Sigmoid colon (tissue), 6 donors: ENCODE measurements at regions not wholly inside any gene's neighbourhood (a gene's known extent, or its start where the extent isn't known, plus 50 kb on each side); places are given as distances from the start of the nearest gene placed in this dataset.

Experiments used
- DNase-seq: peaks from one replicate; pipeline ENCODE4 v3.0.0-alpha.2; 2019
- H3K27ac ChIP-seq, 4 donors: fragments of 200-600 bp; sonication (generic); one replicate each; pipeline ENCODE4 v1.5.1; 2016 to 2019; ENCODE audit warnings: mild to moderate bottlenecking in 1 of 4
- H3K27me3 ChIP-seq, 3 donors: fragments of 200-600 bp; sonication (generic); one replicate each; pipeline ENCODE4 v1.5.1; 2019; ENCODE audit warnings: mild to moderate bottlenecking in 1 of 3
- H3K36me3 ChIP-seq, 4 donors: fragments of 200-600 bp; sonication (generic); one replicate each; pipeline ENCODE4 v1.5.1; 2016 to 2019
- H3K4me1 ChIP-seq, 4 donors: fragments of 200-600 bp; sonication (generic); one replicate each; pipeline ENCODE4 v1.5.1; 2017 to 2019
- H3K4me3 ChIP-seq, 4 donors: fragments of 200-600 bp; sonication (generic); one replicate each; pipeline ENCODE4 v1.5.1; 2017 to 2019; ENCODE audit warnings: mild to moderate bottlenecking in 2 of 4, moderate library complexity in 1 of 4
- H3K9me3 ChIP-seq, 4 donors: fragments of 200-600 bp in 3 of 4; sonication (generic) in 3 of 4; one replicate each; pipeline versions ENCODE4 v1.5.1 to v1.6.1; 2013 to 2019
- CTCF ChIP-seq, 4 experiments: fragments of 450-650 bp in 3 of 4; fragments of 200-600 bp in 1 of 4; IDR thresholded peaks; one replicate each; pipeline ENCODE4 v1.5.1; 2016 to 2019; ENCODE audit warnings: antibody characterized with exemption in 4 of 4, mild to moderate bottlenecking in 3 of 4, moderate library complexity in 2 of 4
- EP300 ChIP-seq, 4 donors: sonication (generic); formaldehyde crosslinking; IDR thresholded peaks; one replicate each; pipeline ENCODE4 v1.6.1; 2017; ENCODE audit warnings: antibody characterized with exemption in 4 of 4
- POLR2A ChIP-seq, 2 donors: fragments of 450-650 bp; IDR thresholded peaks; one replicate each; pipeline ENCODE4 v1.6.1; 2016; ENCODE audit warnings: antibody characterized with exemption in 2 of 2, mild to moderate bottlenecking in 2 of 2, moderate library complexity in 2 of 2
- POLR2AphosphoS5 ChIP-seq, 4 donors: sonication (generic); formaldehyde crosslinking; IDR thresholded peaks; one replicate each; pipeline ENCODE4 v1.6.1; 2017; ENCODE audit warnings: antibody characterized with exemption in 4 of 4
- WGBS, 2 donors: extraction: QIAGEN DNeasy Blood & Tissue Kit; methylation state at CpG; one replicate each; pipeline ENCODE4 v1.1.7; 2013; 5-methylcytosine and 5-hydroxymethylcytosine counted together
- intact Hi-C: fragments of 100-400 bp; cut with DNase I; formaldehyde crosslinking; loops from one replicate; pipeline ENCODE4 v1.15.1; 2023
- small RNA-seq, 3 donors: library from RNA; depleted of rRNA; stranded (forward); fragments of <200 nt; gene quantifications; one replicate each; pipeline ENCODE3, GENCODE V24; 2016
- donor health status: healthy with polysubstance abuse.
- donor health status: healthy.

DNA sequence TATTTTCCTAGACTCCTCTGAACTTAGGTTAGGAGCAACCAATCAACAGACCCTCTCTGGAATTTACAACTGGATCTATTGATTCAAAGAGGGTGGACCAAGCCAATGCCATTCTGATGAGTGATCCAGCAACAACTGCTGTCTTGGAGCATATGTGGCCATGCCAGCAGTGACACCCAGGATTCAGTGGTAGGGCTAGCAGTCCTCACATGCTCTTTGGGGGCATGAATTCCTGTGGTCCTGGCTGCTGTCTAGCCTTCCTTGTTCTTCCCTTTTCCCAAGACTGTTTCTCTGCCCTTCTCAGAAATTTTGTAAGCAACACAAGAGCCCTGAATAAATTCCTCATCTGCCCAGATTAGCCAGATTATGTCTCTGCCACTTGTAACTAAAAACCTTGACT, 61.5 kb upstream of the GATB start:
- Histone ChIP-seq H3K4me3 (no peak overlapping the region), H3K36me3 (no peaks in the 10 kb centered on the region), H3K27ac (no peak overlapping the region), H3K4me1 (no peaks in the 10 kb centered on the region), H3K9me3 (no peaks in the 10 kb centered on the region), H3K27me3 (no peaks in the 10 kb centered on the region)
- intact Hi-C loops, result no loop called here
- TF ChIP-seq CTCF (IDR thresholded peaks at IDR 0.05) (no peak), POLR2A (IDR thresholded peaks at IDR 0.05) (no peak), EP300 (IDR thresholded peaks at IDR 0.05) (no peak), POLR2AphosphoS5 (IDR thresholded peaks at IDR 0.05) (no peak)
- DNase-seq, result no peak

- WGBS, 2 donors, result 86 to 90% methylated on average over 3 of the region's 3 CpGs
These were observed 59.2 kb upstream of the GATB start for GRCh38 chr4:151820004-151820403.

DNA sequence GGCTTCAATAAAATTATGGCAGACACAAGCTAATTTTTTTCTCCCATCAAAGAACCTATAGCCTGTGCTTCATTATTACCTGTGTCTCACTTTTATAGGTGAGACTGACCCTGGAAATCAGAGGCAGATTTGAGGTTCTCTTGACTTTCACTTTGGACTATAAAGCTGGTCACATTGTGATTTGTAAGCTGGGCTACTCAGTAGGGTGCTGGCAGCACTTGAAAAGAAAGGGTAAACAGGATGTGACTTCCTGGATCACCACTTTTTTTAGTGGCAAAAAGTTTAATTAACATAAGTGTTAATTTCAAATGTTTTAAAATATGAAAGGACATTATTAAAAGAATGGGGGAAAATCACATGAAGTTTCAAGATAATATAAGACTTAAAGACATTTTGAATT, 50.6 kb upstream of the GATB start:
- no peak for DNase-seq
- H3K36me3 ChIP-seq, result no peaks in the 10 kb centered on the region
- intact Hi-C loops, result no loop called here
- no peak overlapping the region for H3K27ac ChIP-seq
- peaks cover 0 to 19% (median 8%) of the 10 kb centered on the region in 4 donors for H3K4me1 ChIP-seq
- H3K9me3 ChIP-seq, result no peaks in the 10 kb centered on the region
- TF ChIP-seq POLR2A (IDR thresholded peaks at IDR 0.05), result no peak
- no peak for TF ChIP-seq EP300 (IDR thresholded peaks at IDR 0.05)
- TF ChIP-seq CTCF (IDR thresholded peaks at IDR 0.05), result no peak
- no peak for TF ChIP-seq POLR2AphosphoS5 (IDR thresholded peaks at IDR 0.05)
- no peaks in the 10 kb centered on the region for H3K27me3 ChIP-seq
- no peak overlapping the region for H3K4me3 ChIP-seq

More at GRCh38 chr4:151820004-151820403, 59.2 kb upstream of the GATB start:
- TF ChIP-seq POLR2AphosphoS5 (IDR thresholded peaks at IDR 0.05), result no peak
- no peak for TF ChIP-seq POLR2A (IDR thresholded peaks at IDR 0.05)
- no peak for TF ChIP-seq CTCF (IDR thresholded peaks at IDR 0.05)
- no peak for TF ChIP-seq EP300 (IDR thresholded peaks at IDR 0.05)
- DNase-seq, result no peak
- intact Hi-C loops, result no loop called here
- Histone ChIP-seq H3K27ac (no peak overlapping the region), H3K4me3 (no peak overlapping the region), H3K36me3 (no peaks in the 10 kb centered on the region), H3K27me3 (no peaks in the 10 kb centered on the region), H3K4me1 (no peaks in the 10 kb centered on the region), H3K9me3 (no peaks in the 10 kb centered on the region)

Small RNA genes in the stretch of these regions (small RNA-seq; reads per million reads assigned to genes)
- gene RN7SL446P, result 0 reads per million in 3 donors
- gene RNA5SP169, result 0 reads per million in 3 donors
